HEK293T (cell line): ENCODE measurements at regions not wholly inside any gene's neighbourhood (a gene's known extent, or its start where the extent isn't known, plus 50 kb on each side); places are given as distances from the start of the nearest gene placed in this dataset.

ENCODE experiments used
- BHLHE40 ChIP-seq: fragments of 450-650 bp; IDR thresholded peaks from 2 replicates; pipeline ENCODE4 v1.6.1; 2016; ENCODE audit warnings: mild to moderate bottlenecking, moderate library complexity, borderline replicate concordance
- FOXA1 ChIP-seq: fragments of 450-650 bp; IDR thresholded peaks from 2 replicates; pipeline ENCODE4 v1.6.1; 2016; ENCODE audit warnings: mild to moderate bottlenecking
- FOXK2 ChIP-seq: fragments of 450-650 bp; IDR thresholded peaks from 2 replicates; pipeline ENCODE4 v1.6.1; 2016; ENCODE audit warnings: mild to moderate bottlenecking
- HDGF ChIP-seq: fragments of 450-650 bp; IDR thresholded peaks from 2 replicates; pipeline ENCODE4 v1.6.1; 2017; ENCODE audit warnings: antibody characterized with exemption, borderline replicate concordance
- L3MBTL2 ChIP-seq: fragments of 450-650 bp; conservative IDR thresholded peaks from 2 replicates; pipeline ENCODE4 v1.6.1; 2016; ENCODE audit warnings: mild to moderate bottlenecking
- LEF1 ChIP-seq: fragments of 450-650 bp; IDR thresholded peaks from 2 replicates; pipeline ENCODE4 v1.6.1; 2017; ENCODE audit warnings: mild to moderate bottlenecking, borderline replicate concordance
- PKNOX1 ChIP-seq: fragments of 450-650 bp; IDR thresholded peaks from 2 replicates; pipeline ENCODE4 v1.6.1; 2016
- SP1 ChIP-seq: fragments of 450-650 bp; IDR thresholded peaks from 2 replicates; pipeline ENCODE4 v1.6.1; 2017
- SUZ12 ChIP-seq: fragments of 450-650 bp; IDR thresholded peaks from 2 replicates; pipeline ENCODE4 v1.6.1; 2016; ENCODE audit warnings: mild to moderate bottlenecking

GRCh38 chr16:76970087-76970744, 220.8 kb upstream of the MON1B start:
- no peak for TF ChIP-seq FOXK2
- TF ChIP-seq PKNOX1: no peak
- no peak for TF ChIP-seq FOXA1
- TF ChIP-seq HDGF: no peak
- no peak for TF ChIP-seq SP1
- TF ChIP-seq SUZ12: no peak
- TF ChIP-seq LEF1: no peak
- no peak for TF ChIP-seq BHLHE40
- no peak for TF ChIP-seq L3MBTL2
